HepG2 (cell line): ENCODE measurements at regions not wholly inside any gene's neighbourhood (a gene's known extent, or its start where the extent isn't known, plus 50 kb on each side); places are given as distances from the start of the nearest gene placed in this dataset.

Source experiments
- ARID5B ChIP-seq: IDR thresholded peaks from 2 replicates; pipeline ENCODE4 v1.4.0; 2020; ENCODE audit warnings: mild to moderate bottlenecking, missing genetic modification reagents
- ATF3 ChIP-seq: sonication (generic); formaldehyde crosslinking; IDR thresholded peaks from 2 replicates; pipeline ENCODE4 v1.4.0; 2020; ENCODE audit warnings: missing genetic modification reagents
- E2F5 ChIP-seq: sonication (generic); formaldehyde crosslinking; conservative IDR thresholded peaks from 2 replicates; pipeline ENCODE4 v1.4.0; 2020; ENCODE audit warnings: missing genetic modification reagents
- MEIS2 ChIP-seq: sonication (generic); formaldehyde crosslinking; IDR thresholded peaks from 2 replicates; pipeline ENCODE4 v1.9.0; 2021; ENCODE audit warnings: mild to moderate bottlenecking, missing genetic modification reagents
- MXD3 ChIP-seq: IDR thresholded peaks from 2 replicates; pipeline ENCODE4 v1.6.1; 2016; ENCODE audit warnings: mild to moderate bottlenecking, missing biosample characterization, missing genetic modification reagents
- NFAT5 ChIP-seq: sonication (generic); formaldehyde crosslinking; IDR thresholded peaks from 2 replicates; pipeline ENCODE4 v1.4.0; 2020; ENCODE audit warnings: missing genetic modification reagents
- NFATC3 ChIP-seq: sonication (generic); formaldehyde crosslinking; IDR thresholded peaks from 2 replicates; pipeline ENCODE4 v1.5.1; 2020; ENCODE audit warnings: mild to moderate bottlenecking, missing genetic modification reagents
- NR2F6 ChIP-seq, 2 experiments: IDR thresholded peaks; 2 replicates each; pipeline ENCODE4 v1.6.1; 2016; ENCODE audit warnings: antibody characterized with exemption in 1 of 2, mild to moderate bottlenecking in 1 of 2
- PAF1 ChIP-seq: IDR thresholded peaks from 2 replicates; pipeline ENCODE4 v1.6.1; 2016; ENCODE audit warnings: missing genetic modification reagents, missing compliant biosample characterization
- SRY ChIP-seq: sonication (generic); formaldehyde crosslinking; IDR thresholded peaks from 2 replicates; pipeline ENCODE4 v1.8.0; 2022; ENCODE audit warnings: mild to moderate bottlenecking, missing genetic modification reagents
- THAP9 ChIP-seq: sonication (generic); formaldehyde crosslinking; IDR thresholded peaks from 2 replicates; pipeline ENCODE4; 2020; ENCODE audit warnings: missing genetic modification reagents, mild to moderate bottlenecking, borderline replicate concordance
- ZBTB25 ChIP-seq: IDR thresholded peaks from 2 replicates; pipeline ENCODE4 v1.6.1; 2018; ENCODE audit warnings: missing genetic modification reagents
- ZNF496 ChIP-seq: sonication (generic); formaldehyde crosslinking; IDR thresholded peaks from 2 replicates; pipeline ENCODE4 v1.8.1; 2023; ENCODE audit warnings: mild to moderate bottlenecking, moderate library complexity, missing genetic modification reagents; ENCODE audit not compliant: insufficient replicate concordance

- peak; percentile 68; the same call in 1 of the 2 replicates for TF ChIP-seq NFAT5
- no peak for TF ChIP-seq ZNF496 (CRISPR knock-in tag)
- peak; percentile 91 for TF ChIP-seq SRY (CRISPR knock-in tag)
- TF ChIP-seq MXD3: peak; percentile 85; the same call in 1 of the 2 replicates
- peak; percentile 52; the same call in 1 of the 2 replicates for TF ChIP-seq E2F5 (CRISPR knock-in tag)
- TF ChIP-seq PAF1 (CRISPR knock-in tag): no peak
- peak; percentile 47; the same call in 1 of the 2 replicates for TF ChIP-seq ARID5B
- TF ChIP-seq MEIS2 (CRISPR knock-in tag): peak; percentile 61; the same call in 1 of the 2 replicates
- no peak for TF ChIP-seq THAP9 (CRISPR knock-in tag)
- TF ChIP-seq ZBTB25: peak; percentile 72; the same call in 1 of the 2 replicates
- TF ChIP-seq NR2F6 (IDR thresholded peaks at IDR 0.05): peak; percentile 72
- peak; percentile 85 for TF ChIP-seq NR2F6 (CRISPR knock-in tag; IDR thresholded peaks at IDR 0.05)
- no peak for TF ChIP-seq NFATC3 (CRISPR knock-in tag)
- TF ChIP-seq ATF3 (CRISPR knock-in tag): peak; percentile 50; the same call in 1 of the 2 replicates
These were observed 281.9 kb upstream of the ONECUT1 start (continued) for GRCh38 chr15:53072077-53072476.
